SU-DHL-6 (cell line): ENCODE measurements at regions not wholly inside any gene's neighbourhood (a gene's known extent, or its start where the extent isn't known, plus 50 kb on each side); places are given as distances from the start of the nearest gene placed in this dataset.

Experiments
- H2AFZ ChIP-seq: fragments of 200-600 bp; sonication (generic); 2 replicates; pipeline ENCODE4 v1.6.1; 2014; ENCODE audit warnings: low read depth, mild to moderate bottlenecking, moderate library complexity, mixed read lengths, antibody characterized with exemption, low read length; ENCODE audit not compliant: severe bottlenecking
- H3F3A ChIP-seq: fragments of 200-600 bp; shearing (Covaris generic); 2 replicates; pipeline ENCODE4 v1.6.0; 2016; ENCODE audit warnings: antibody characterized with exemption, mild to moderate bottlenecking; ENCODE audit not compliant: insufficient read depth
- H3K27ac ChIP-seq: fragments of 200-600 bp; sonication (generic); 2 replicates; pipeline ENCODE4 v1.5.1; 2016; ENCODE audit warnings: low read depth, mild to moderate bottlenecking, low read length, moderate library complexity, mixed read lengths
- H3K27me3 ChIP-seq: fragments of 200-600 bp; sonication (generic), shearing (Covaris generic); 2 replicates; pipeline ENCODE4 v1.6.0; 2014; ENCODE audit warnings: mild to moderate bottlenecking, low read length
- H3K36me3 ChIP-seq: fragments of 200-600 bp; sonication (generic); 2 replicates; pipeline ENCODE4 v1.6.1; 2014; ENCODE audit warnings: mild to moderate bottlenecking, low read length, mixed read lengths
- H3K4me2 ChIP-seq: fragments of 300-600, 200-600 bp; shearing (Covaris generic), sonication (generic); 2 replicates; pipeline ENCODE4 v1.6.0; 2014; ENCODE audit warnings: low read length, low read depth, mild to moderate bottlenecking; ENCODE audit not compliant: poor library complexity, severe bottlenecking
- H3K4me3 ChIP-seq: fragments of 200-600 bp; sonication (generic); 2 replicates; pipeline ENCODE4 v1.5.1; 2014; ENCODE audit warnings: antibody characterized with exemption, low read length, mild to moderate bottlenecking, mixed read lengths; ENCODE audit not compliant: insufficient read depth, poor library complexity, severe bottlenecking
- H3K79me2 ChIP-seq: fragments of 200-600 bp; sonication (generic); 2 replicates; pipeline ENCODE4 v1.6.1; 2014; ENCODE audit warnings: mild to moderate bottlenecking, low read length, moderate library complexity; ENCODE audit not compliant: insufficient read depth
- H3K9ac ChIP-seq: fragments of 200-600 bp; sonication (generic); 2 replicates; pipeline ENCODE4 v1.7.0; 2014; ENCODE audit warnings: mild to moderate bottlenecking, low read length
- H3K9me2 ChIP-seq: fragments of 200-600 bp; sonication (generic); replicated peaks from 2 replicates; pipeline ENCODE4 v1.6.1; 2014; ENCODE audit warnings: low read length; ENCODE audit not compliant: insufficient read depth
- H3K9me3 ChIP-seq: fragments of 200-600 bp; sonication (generic); 2 replicates; pipeline ENCODE4 v1.6.1; 2014; ENCODE audit warnings: low read length, mixed read lengths; ENCODE audit not compliant: insufficient read depth
- H4K20me1 ChIP-seq: fragments of 200-600 bp; sonication (generic); 2 replicates; pipeline ENCODE4 v1.6.1; 2014; ENCODE audit warnings: low read depth, mild to moderate bottlenecking, antibody characterized with exemption, low read length, moderate library complexity, mixed read lengths
- EZH2phosphoT487 ChIP-seq: fragments of 200-600 bp; sonication (generic), shearing (Covaris generic); conservative IDR thresholded peaks from 2 replicates; pipeline ENCODE4 v1.6.1; 2018; ENCODE audit warnings: mild to moderate bottlenecking, antibody characterized with exemption, low read length, moderate library complexity, mixed read lengths
- TF ChIP-seq, protein P1 (sequence below): fragments of 200-600 bp; sonication (generic); IDR thresholded peaks from one replicate; pipeline ENCODE4 v1.5.1; 2017; ENCODE audit warnings: antibody characterized with exemption, mild to moderate bottlenecking, low read length, moderate library complexity; ENCODE audit not compliant: insufficient read depth, poor library complexity, severe bottlenecking

DNA sequence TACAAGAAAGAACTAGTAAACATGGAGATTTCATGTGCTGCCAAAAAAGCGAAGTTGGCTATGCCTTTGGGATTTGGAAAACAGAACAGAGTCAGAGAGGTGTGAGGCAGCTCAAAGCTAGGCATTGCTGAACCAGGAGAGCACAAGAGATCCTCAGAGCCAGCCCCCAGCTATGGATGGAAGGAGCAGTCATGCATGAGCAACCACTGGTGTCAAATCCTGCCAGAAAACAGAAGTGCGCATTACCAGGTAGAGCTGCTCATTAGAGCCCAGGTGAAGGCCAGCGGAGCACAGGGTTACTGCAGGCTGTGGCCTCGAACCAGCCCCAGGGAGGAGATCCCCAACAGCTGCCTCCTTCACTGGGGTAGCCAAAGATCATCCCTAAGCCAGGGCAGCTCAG, 173.2 kb upstream of the KIAA1217 start:
- H3K27me3 ChIP-seq = no peaks in the 10 kb centered on the region
- no peak overlapping the region for H2AFZ ChIP-seq
- no peak overlapping the region for H3K9ac ChIP-seq
- H3F3A ChIP-seq = no peaks in the 10 kb centered on the region
- no peak overlapping the region for H3K4me3 ChIP-seq
- H4K20me1 ChIP-seq = no peaks in the 10 kb centered on the region
- H3K4me2 ChIP-seq = no peak overlapping the region
- no peaks in the 10 kb centered on the region for H3K9me3 ChIP-seq
- TF ChIP-seq, protein P1, sequence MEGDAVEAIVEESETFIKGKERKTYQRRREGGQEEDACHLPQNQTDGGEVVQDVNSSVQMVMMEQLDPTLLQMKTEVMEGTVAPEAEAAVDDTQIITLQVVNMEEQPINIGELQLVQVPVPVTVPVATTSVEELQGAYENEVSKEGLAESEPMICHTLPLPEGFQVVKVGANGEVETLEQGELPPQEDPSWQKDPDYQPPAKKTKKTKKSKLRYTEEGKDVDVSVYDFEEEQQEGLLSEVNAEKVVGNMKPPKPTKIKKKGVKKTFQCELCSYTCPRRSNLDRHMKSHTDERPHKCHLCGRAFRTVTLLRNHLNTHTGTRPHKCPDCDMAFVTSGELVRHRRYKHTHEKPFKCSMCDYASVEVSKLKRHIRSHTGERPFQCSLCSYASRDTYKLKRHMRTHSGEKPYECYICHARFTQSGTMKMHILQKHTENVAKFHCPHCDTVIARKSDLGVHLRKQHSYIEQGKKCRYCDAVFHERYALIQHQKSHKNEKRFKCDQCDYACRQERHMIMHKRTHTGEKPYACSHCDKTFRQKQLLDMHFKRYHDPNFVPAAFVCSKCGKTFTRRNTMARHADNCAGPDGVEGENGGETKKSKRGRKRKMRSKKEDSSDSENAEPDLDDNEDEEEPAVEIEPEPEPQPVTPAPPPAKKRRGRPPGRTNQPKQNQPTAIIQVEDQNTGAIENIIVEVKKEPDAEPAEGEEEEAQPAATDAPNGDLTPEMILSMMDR = no peak
- TF ChIP-seq EZH2phosphoT487 = no peak
- H3K9me2 ChIP-seq = no peaks in the 10 kb centered on the region
- H3K27ac ChIP-seq = no peak overlapping the region
- H3K36me3 ChIP-seq = no peaks in the 10 kb centered on the region
- H3K79me2 ChIP-seq = no peaks in the 10 kb centered on the region

DNA sequence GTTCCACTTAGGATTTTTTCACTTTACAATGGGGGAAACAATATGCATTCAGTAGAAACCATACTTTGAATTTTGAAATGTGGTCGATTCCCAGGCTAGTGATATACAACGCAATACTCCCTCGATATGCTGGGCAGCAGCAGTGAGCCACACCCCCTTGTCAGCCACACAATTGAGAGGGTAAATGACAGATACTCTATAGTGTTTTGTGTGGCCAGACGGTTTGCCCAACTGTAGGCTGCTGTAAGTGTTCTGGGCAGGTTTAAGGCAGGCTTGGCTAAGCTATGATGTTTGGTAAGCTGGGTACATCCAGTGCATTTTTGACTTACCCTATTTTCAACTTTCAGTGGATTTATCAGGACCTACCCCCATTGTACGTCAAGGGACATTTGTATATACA, 169.6 kb upstream of the KIAA1217 start:
- Histone ChIP-seq H2AFZ (no peak overlapping the region), H4K20me1 (no peaks in the 10 kb centered on the region), H3K79me2 (no peaks in the 10 kb centered on the region), H3K9me3 (no peaks in the 10 kb centered on the region), H3K36me3 (no peaks in the 10 kb centered on the region), H3K9me2 (no peaks in the 10 kb centered on the region), H3K4me2 (no peak overlapping the region), H3K27ac (no peak overlapping the region), H3F3A (no peaks in the 10 kb centered on the region), H3K9ac (no peak overlapping the region), H3K27me3 (no peaks in the 10 kb centered on the region), H3K4me3 (no peak overlapping the region)
- TF ChIP-seq, protein P1 = no peak
- no peak for TF ChIP-seq EZH2phosphoT487

DNA sequence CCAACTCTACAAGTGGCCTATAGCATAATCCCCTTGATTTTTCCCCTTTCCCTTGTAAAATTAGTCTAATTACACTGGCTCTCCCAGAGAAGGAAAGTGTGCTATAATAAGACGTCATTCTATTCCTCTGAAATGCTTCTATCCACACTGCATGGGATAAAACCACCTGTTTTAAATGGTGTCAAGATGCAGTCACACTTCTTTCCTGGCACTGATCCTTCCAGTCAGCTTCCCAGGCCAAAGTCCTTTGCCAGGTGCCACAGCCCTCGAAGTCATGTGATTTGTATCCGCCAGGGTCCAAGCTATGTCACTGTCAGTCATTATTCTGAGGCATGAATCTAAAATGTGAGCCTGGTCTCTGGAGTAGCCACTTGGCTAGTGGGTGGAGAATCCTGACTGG, 169.0 kb upstream of the KIAA1217 start:
- H3K27ac ChIP-seq = no peak overlapping the region
- no peaks in the 10 kb centered on the region for H3K9me3 ChIP-seq
- H2AFZ ChIP-seq = no peak overlapping the region
- no peaks in the 10 kb centered on the region for H3K9me2 ChIP-seq
- H3K4me2 ChIP-seq = no peak overlapping the region
- no peaks in the 10 kb centered on the region for H3K79me2 ChIP-seq
- no peaks in the 10 kb centered on the region for H4K20me1 ChIP-seq
- no peak for TF ChIP-seq EZH2phosphoT487
- TF ChIP-seq, protein P1 = no peak
- H3K27me3 ChIP-seq = no peaks in the 10 kb centered on the region
- H3K36me3 ChIP-seq = no peaks in the 10 kb centered on the region
- no peak overlapping the region for H3K4me3 ChIP-seq
- no peaks in the 10 kb centered on the region for H3F3A ChIP-seq
- no peak overlapping the region for H3K9ac ChIP-seq
